ENCODE measurements at regions not wholly inside any gene's neighbourhood (a gene's known extent, or its start where the extent isn't known, plus 50 kb on each side); places are given as distances from the start of the nearest gene placed in this dataset.

GRCh38 chr17:64784353-64785010 is 122.4 kb upstream of the SMURF2 start:
- DNase-seq (ENCODE audit: extremely low spot score): no peak
- POLR2A ChIA-PET: no interaction called here
- TF ChIP-seq SUZ12 (IDR thresholded peaks at IDR 0.05): no peak
- TF ChIP-seq TARDBP (IDR thresholded peaks at IDR 0.05): no peak
- no peak for TF ChIP-seq ZNF384 (IDR thresholded peaks at IDR 0.05)
- TF ChIP-seq ELF4 (IDR thresholded peaks at IDR 0.05): no peak
- no peak for TF ChIP-seq ARNT (IDR thresholded peaks at IDR 0.05)
- no peak for TF ChIP-seq FOXK2 (IDR thresholded peaks at IDR 0.05)
- no peak for TF ChIP-seq L3MBTL2 (conservative IDR thresholded peaks at IDR 0.05)
- no peak for TF ChIP-seq LEF1 (IDR thresholded peaks at IDR 0.05; ENCODE audit: borderline replicate concordance)
- no peak for TF ChIP-seq BHLHE40 (IDR thresholded peaks at IDR 0.05; ENCODE audit: borderline replicate concordance)
- no peak for TF ChIP-seq CTBP1 (IDR thresholded peaks at IDR 0.05; ENCODE audit: borderline replicate concordance)
- TF ChIP-seq PKNOX1 (IDR thresholded peaks at IDR 0.05): no peak
- CTCF ChIA-PET: no interaction called here

GRCh38 chr17:64783556-64784352 is 121.6 kb upstream of the SMURF2 start:
- ChIA-PET CTCF (no interaction called here), POLR2A (no interaction called here)
- no peak for DNase-seq (ENCODE audit: extremely low spot score)
- no peak for TF ChIP-seq FOXM1 (IDR thresholded peaks at IDR 0.05; ENCODE audit: borderline replicate concordance)
- no peak for TF ChIP-seq HDGF (IDR thresholded peaks at IDR 0.05; ENCODE audit: borderline replicate concordance)
- TF ChIP-seq NFRKB (IDR thresholded peaks at IDR 0.05): no peak
- TF ChIP-seq ELF4 (IDR thresholded peaks at IDR 0.05): no peak
- no peak for TF ChIP-seq FOXK2 (IDR thresholded peaks at IDR 0.05)
- TF ChIP-seq ARNT (IDR thresholded peaks at IDR 0.05): no peak
- TF ChIP-seq SUZ12 (IDR thresholded peaks at IDR 0.05): no peak
- TF ChIP-seq BHLHE40 (IDR thresholded peaks at IDR 0.05; ENCODE audit: borderline replicate concordance): no peak
- TF ChIP-seq L3MBTL2 (conservative IDR thresholded peaks at IDR 0.05): no peak
- no peak for TF ChIP-seq FOXA1 (IDR thresholded peaks at IDR 0.05)
- no peak for TF ChIP-seq TARDBP (IDR thresholded peaks at IDR 0.05)
- TF ChIP-seq PKNOX1 (IDR thresholded peaks at IDR 0.05): no peak
- TF ChIP-seq SP1 (IDR thresholded peaks at IDR 0.05): no peak
- TF ChIP-seq CTBP1 (IDR thresholded peaks at IDR 0.05; ENCODE audit: borderline replicate concordance): no peak
- no peak for TF ChIP-seq ZNF384 (IDR thresholded peaks at IDR 0.05)

- TF ChIP-seq NFRKB (IDR thresholded peaks at IDR 0.05) (no peak), ARNT (IDR thresholded peaks at IDR 0.05) (no peak), LEF1 (IDR thresholded peaks at IDR 0.05; ENCODE audit: borderline replicate concordance) (no peak), BHLHE40 (IDR thresholded peaks at IDR 0.05; ENCODE audit: borderline replicate concordance) (no peak), ZNF384 (IDR thresholded peaks at IDR 0.05) (no peak), L3MBTL2 (conservative IDR thresholded peaks at IDR 0.05) (no peak), FOXM1 (IDR thresholded peaks at IDR 0.05; ENCODE audit: borderline replicate concordance) (no peak), SP1 (IDR thresholded peaks at IDR 0.05) (no peak), CTBP1 (IDR thresholded peaks at IDR 0.05; ENCODE audit: borderline replicate concordance) (no peak), HDGF (IDR thresholded peaks at IDR 0.05; ENCODE audit: borderline replicate concordance) (no peak), TARDBP (IDR thresholded peaks at IDR 0.05) (no peak), ELF4 (IDR thresholded peaks at IDR 0.05) (no peak), FOXK2 (IDR thresholded peaks at IDR 0.05) (no peak), SUZ12 (IDR thresholded peaks at IDR 0.05) (no peak), FOXA1 (IDR thresholded peaks at IDR 0.05) (no peak), PKNOX1 (IDR thresholded peaks at IDR 0.05) (no peak)
- ChIA-PET CTCF (no interaction called here), POLR2A (no interaction called here)
- DNase-seq (ENCODE audit: extremely low spot score): no peak
These were observed 120.9 kb upstream of the SMURF2 start for GRCh38 chr17:64783031-64783461.

- TF ChIP-seq L3MBTL2 (conservative IDR thresholded peaks at IDR 0.05) (no peak), SP1 (IDR thresholded peaks at IDR 0.05) (no peak), FOXM1 (IDR thresholded peaks at IDR 0.05; ENCODE audit: borderline replicate concordance) (no peak), CTBP1 (IDR thresholded peaks at IDR 0.05; ENCODE audit: borderline replicate concordance) (no peak), LEF1 (IDR thresholded peaks at IDR 0.05; ENCODE audit: borderline replicate concordance) (no peak), FOXK2 (IDR thresholded peaks at IDR 0.05) (no peak), FOXA1 (IDR thresholded peaks at IDR 0.05) (no peak), SUZ12 (IDR thresholded peaks at IDR 0.05) (no peak), HDGF (IDR thresholded peaks at IDR 0.05; ENCODE audit: borderline replicate concordance) (no peak), ARNT (IDR thresholded peaks at IDR 0.05) (no peak), ZNF384 (IDR thresholded peaks at IDR 0.05) (no peak), ELF4 (IDR thresholded peaks at IDR 0.05) (no peak), NFRKB (IDR thresholded peaks at IDR 0.05) (no peak), PKNOX1 (IDR thresholded peaks at IDR 0.05) (no peak), TARDBP (IDR thresholded peaks at IDR 0.05) (no peak), BHLHE40 (IDR thresholded peaks at IDR 0.05; ENCODE audit: borderline replicate concordance) (no peak)
- ChIA-PET CTCF (no interaction called here), POLR2A (no interaction called here)
- DNase-seq (ENCODE audit: extremely low spot score): no peak
These were observed 119.9 kb upstream of the SMURF2 start for GRCh38 chr17:64781810-64782555.
